Vagina (tissue), 2 donors: ENCODE measurements at regions not wholly inside any gene's neighbourhood (a gene's known extent, or its start where the extent isn't known, plus 50 kb on each side); places are given as distances from the start of the nearest gene placed in this dataset.

Experiments
- DNase-seq, 2 donors: peaks; one replicate each; pipeline ENCODE4 v3.0.0-alpha.2; 2017; ENCODE audit errors: extremely low spot score in 2 of 2
- H3K27ac ChIP-seq: fragments of 200-600 bp; sonication (generic); one replicate; pipeline ENCODE4 v1.5.1; 2019
- H3K27me3 ChIP-seq: fragments of 200-600 bp; sonication (generic); one replicate; pipeline ENCODE4 v1.5.1; 2019
- H3K36me3 ChIP-seq, 2 donors: fragments of 200-600 bp; sonication (generic); one replicate each; pipeline ENCODE4 v1.5.1; 2017 to 2019
- H3K4me1 ChIP-seq: fragments of 200-600 bp; sonication (generic); one replicate; pipeline ENCODE4 v1.5.1; 2019
- H3K4me3 ChIP-seq, 2 donors: fragments of 200-600 bp; sonication (generic); 1 replicate in 1 of 2; 2 replicates in 1 of 2; pipeline ENCODE4 v1.5.1; 2016 to 2019
- H3K9me3 ChIP-seq: fragments of 200-600 bp; sonication (generic); one replicate; pipeline ENCODE4 v1.5.1; 2019
- POLR2A ChIP-seq, 2 donors: fragments of 450-650 bp; IDR thresholded peaks; one replicate each; pipeline ENCODE4 v1.6.1; 2017; ENCODE audit warnings: antibody characterized with exemption in 2 of 2, mild to moderate bottlenecking in 2 of 2, moderate library complexity in 2 of 2
- POLR2AphosphoS5 ChIP-seq, 2 donors: sonication (generic); formaldehyde crosslinking; IDR thresholded peaks; one replicate each; pipeline ENCODE4 v1.9.0; 2017; ENCODE audit warnings: antibody characterized with exemption in 2 of 2, mild to moderate bottlenecking in 2 of 2, low read depth in 1 of 2; ENCODE audit not compliant: insufficient read depth in 1 of 2
- intact Hi-C: fragments of 100-400 bp; cut with DNase I; formaldehyde crosslinking; loops from one replicate; pipeline ENCODE4 v1.15.1; 2023
- TF ChIP-seq, protein P1 (sequence below), 3 experiments: fragments of 450-650 bp in 2 of 3; fragments of 200-600 bp in 1 of 3; sonication (generic) in 1 of 3; IDR thresholded peaks; one replicate each; pipeline ENCODE4 v1.5.1; 2017 to 2019; ENCODE audit warnings: antibody characterized with exemption in 3 of 3, mild to moderate bottlenecking in 2 of 3, moderate library complexity in 2 of 3

GRCh38 chr7:136064081-136064480, 86.9 kb upstream of the MTPN start:
- no peak for DNase-seq
- Histone ChIP-seq H3K9me3 (no peaks in the 10 kb centered on the region), H3K27me3 (no peaks in the 10 kb centered on the region), H3K4me1 (no peaks in the 10 kb centered on the region), H3K27ac (no peak overlapping the region), H3K36me3 (no peaks in the 10 kb centered on the region), H3K4me3 (no peak overlapping the region)
- TF ChIP-seq, protein P1, sequence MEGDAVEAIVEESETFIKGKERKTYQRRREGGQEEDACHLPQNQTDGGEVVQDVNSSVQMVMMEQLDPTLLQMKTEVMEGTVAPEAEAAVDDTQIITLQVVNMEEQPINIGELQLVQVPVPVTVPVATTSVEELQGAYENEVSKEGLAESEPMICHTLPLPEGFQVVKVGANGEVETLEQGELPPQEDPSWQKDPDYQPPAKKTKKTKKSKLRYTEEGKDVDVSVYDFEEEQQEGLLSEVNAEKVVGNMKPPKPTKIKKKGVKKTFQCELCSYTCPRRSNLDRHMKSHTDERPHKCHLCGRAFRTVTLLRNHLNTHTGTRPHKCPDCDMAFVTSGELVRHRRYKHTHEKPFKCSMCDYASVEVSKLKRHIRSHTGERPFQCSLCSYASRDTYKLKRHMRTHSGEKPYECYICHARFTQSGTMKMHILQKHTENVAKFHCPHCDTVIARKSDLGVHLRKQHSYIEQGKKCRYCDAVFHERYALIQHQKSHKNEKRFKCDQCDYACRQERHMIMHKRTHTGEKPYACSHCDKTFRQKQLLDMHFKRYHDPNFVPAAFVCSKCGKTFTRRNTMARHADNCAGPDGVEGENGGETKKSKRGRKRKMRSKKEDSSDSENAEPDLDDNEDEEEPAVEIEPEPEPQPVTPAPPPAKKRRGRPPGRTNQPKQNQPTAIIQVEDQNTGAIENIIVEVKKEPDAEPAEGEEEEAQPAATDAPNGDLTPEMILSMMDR (IDR thresholded peaks at IDR 0.05): no peak
- TF ChIP-seq POLR2AphosphoS5 (IDR thresholded peaks at IDR 0.05; ENCODE audit: insufficient read depth in 1 of 2, low read depth in 1 of 2): no peak
- no peak for TF ChIP-seq POLR2A (IDR thresholded peaks at IDR 0.05)
- intact Hi-C loops: no loop called here

DNA sequence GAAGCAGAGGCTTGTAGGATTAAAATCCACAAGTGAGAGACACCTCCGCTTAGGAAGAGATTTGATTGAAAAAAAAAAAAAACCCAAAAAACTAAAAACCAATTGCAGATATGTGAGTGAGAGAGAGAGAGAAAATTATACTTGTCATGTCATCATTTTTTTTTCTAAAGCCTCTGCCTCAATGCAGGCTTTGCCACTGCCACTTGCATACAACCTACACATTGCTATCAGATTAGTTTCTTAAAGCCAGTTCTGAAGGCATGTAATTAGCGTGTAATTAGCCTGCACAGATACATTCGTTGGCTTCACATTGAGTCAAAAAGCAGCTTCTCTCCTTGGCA, 86.1 kb upstream of the MTPN start:
- H3K36me3 ChIP-seq: no peaks in the 10 kb centered on the region

GRCh38 chr7:136062625-136063325, 85.6 kb upstream of the MTPN start:
- Histone ChIP-seq H3K36me3 (no peaks in the 10 kb centered on the region), H3K9me3 (no peaks in the 10 kb centered on the region), H3K27ac (no peak overlapping the region), H3K4me1 (no peaks in the 10 kb centered on the region), H3K4me3 (no peak overlapping the region), H3K27me3 (no peaks in the 10 kb centered on the region)
- intact Hi-C loops: no loop called here
- TF ChIP-seq POLR2AphosphoS5 (IDR thresholded peaks at IDR 0.05; ENCODE audit: insufficient read depth in 1 of 2, low read depth in 1 of 2) (no peak), POLR2A (IDR thresholded peaks at IDR 0.05) (no peak)
- TF ChIP-seq, protein P1 (IDR thresholded peaks at IDR 0.05): no peak
- DNase-seq: no peak

More for the DNA sequence above, 86.1 kb upstream of the MTPN start:
- Histone ChIP-seq H3K4me1 (no peaks in the 10 kb centered on the region), H3K27ac (no peak overlapping the region), H3K27me3 (no peaks in the 10 kb centered on the region), H3K4me3 (no peak overlapping the region), H3K9me3 (no peaks in the 10 kb centered on the region)
- no peak for TF ChIP-seq POLR2AphosphoS5 (IDR thresholded peaks at IDR 0.05; ENCODE audit: insufficient read depth in 1 of 2, low read depth in 1 of 2)
- TF ChIP-seq, protein P1 (IDR thresholded peaks at IDR 0.05): no peak
- no peak for TF ChIP-seq POLR2A (IDR thresholded peaks at IDR 0.05)
- intact Hi-C loops: no loop called here
- no peak for DNase-seq

- intact Hi-C loops: no loop called here
- Histone ChIP-seq H3K36me3 (no peaks in the 10 kb centered on the region), H3K4me1 (no peaks in the 10 kb centered on the region), H3K4me3 (no peak overlapping the region), H3K27me3 (no peaks in the 10 kb centered on the region), H3K27ac (no peak overlapping the region), H3K9me3 (no peaks in the 10 kb centered on the region)
- TF ChIP-seq POLR2A (IDR thresholded peaks at IDR 0.05): no peak
- TF ChIP-seq, protein P1 (IDR thresholded peaks at IDR 0.05): no peak
- no peak for TF ChIP-seq POLR2AphosphoS5 (IDR thresholded peaks at IDR 0.05; ENCODE audit: insufficient read depth in 1 of 2, low read depth in 1 of 2)
- no peak for DNase-seq
Measured at GRCh38 chr7:136061433-136061832, 84.3 kb upstream of the MTPN start.

DNA sequence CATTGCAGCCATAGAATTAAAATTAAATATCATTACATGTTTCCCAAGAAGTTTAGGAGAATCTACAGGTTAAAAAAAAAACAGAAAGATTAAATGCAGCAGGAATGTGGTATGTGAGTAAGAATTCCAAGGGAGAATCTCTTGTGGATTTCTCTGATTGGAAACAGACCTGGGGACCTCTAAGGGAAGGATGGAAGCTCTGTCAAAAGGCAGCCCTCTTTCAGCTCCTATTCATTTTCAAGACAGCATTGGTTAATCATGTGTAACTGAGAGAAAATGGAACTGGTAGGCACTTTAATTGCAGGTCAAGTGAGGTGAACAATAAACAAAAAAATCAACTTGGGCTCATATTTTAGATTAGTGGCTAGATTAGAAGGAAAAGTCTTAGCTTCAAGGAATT, 81.4 kb upstream of the MTPN start:
- no peaks in the 10 kb centered on the region for H3K4me1 ChIP-seq
- no peak overlapping the region for H3K4me3 ChIP-seq
- no peaks in the 10 kb centered on the region for H3K27me3 ChIP-seq
- TF ChIP-seq POLR2AphosphoS5 (IDR thresholded peaks at IDR 0.05; ENCODE audit: insufficient read depth in 1 of 2, low read depth in 1 of 2) (no peak), POLR2A (IDR thresholded peaks at IDR 0.05) (no peak)
- TF ChIP-seq, protein P1 (IDR thresholded peaks at IDR 0.05): no peak
- intact Hi-C loops: no loop called here
- H3K9me3 ChIP-seq: no peaks in the 10 kb centered on the region
- H3K36me3 ChIP-seq: no peaks in the 10 kb centered on the region
- no peak for DNase-seq
- H3K27ac ChIP-seq: no peak overlapping the region
